ENCODE measurements at regions not wholly inside any gene's neighbourhood (a gene's known extent, or its start where the extent isn't known, plus 50 kb on each side); places are given as distances from the start of the nearest gene placed in this dataset.

GRCh38 chr5:8842971-8843551 lies 702.8 kb downstream of the SEMA5A start:
- no peak overlapping the region for H3K4me3 ChIP-seq (replicated peaks in 1 of 2; ENCODE audit: low read depth in 1 of 2, low read length in 2 of 2)
- H4K20me1 ChIP-seq (ENCODE audit: insufficient read depth) = no peaks in the 10 kb centered on the region
- ChIA-PET RAD21 (ENCODE audit: low non-redundant PET in 1 of 2, low total read pairs in 2 of 2, uncharacterized antibody in 2 of 2, unreplicated experiment in 2 of 2) (no interaction called here), CTCF (no interaction called here), POLR2A (no interaction called here)
- H2AFZ ChIP-seq (ENCODE audit: low read depth, low read length, poor library complexity, severe bottlenecking) = no peak overlapping the region
- H3K4me1 ChIP-seq (ENCODE audit: control insufficient read depth in 1 of 2, insufficient read depth in 2 of 2, low read length in 2 of 2) = no peaks in the 10 kb centered on the region
- DNase-seq (ENCODE audit: low read depth, low spot score) (no peak), ATAC-seq (no peak)
- TF ChIP-seq SRF (IDR thresholded peaks at IDR 0.05; ENCODE audit: low read depth) (no peak), YY1 (IDR thresholded peaks at IDR 0.05; ENCODE audit: extremely low read depth, insufficient replicate concordance, low read depth, low read length) (no peak), ZNF274 (IDR thresholded peaks at IDR 0.05; ENCODE audit: low read depth, low read length) (no peak), SP1 (IDR thresholded peaks at IDR 0.05; ENCODE audit: low read depth) (no peak), POLR2AphosphoS5 (IDR thresholded peaks at IDR 0.05; ENCODE audit: low read depth, low read length) (no peak), CEBPB (IDR thresholded peaks at IDR 0.05; ENCODE audit: low read depth) (no peak), CTCF (IDR thresholded peaks at IDR 0.05 in 2 of 3, conservative IDR thresholded peaks at IDR 0.05 in 1 of 3; ENCODE audit: borderline replicate concordance in 1 of 3, insufficient read depth in 1 of 3, low read depth in 2 of 3, low read length in 2 of 3) (no peak), SIN3A (IDR thresholded peaks at IDR 0.05; ENCODE audit: low read depth) (no peak), RAD21 (IDR thresholded peaks at IDR 0.05; ENCODE audit: low read depth) (no peak)
- TF ChIP-seq, protein P1, sequence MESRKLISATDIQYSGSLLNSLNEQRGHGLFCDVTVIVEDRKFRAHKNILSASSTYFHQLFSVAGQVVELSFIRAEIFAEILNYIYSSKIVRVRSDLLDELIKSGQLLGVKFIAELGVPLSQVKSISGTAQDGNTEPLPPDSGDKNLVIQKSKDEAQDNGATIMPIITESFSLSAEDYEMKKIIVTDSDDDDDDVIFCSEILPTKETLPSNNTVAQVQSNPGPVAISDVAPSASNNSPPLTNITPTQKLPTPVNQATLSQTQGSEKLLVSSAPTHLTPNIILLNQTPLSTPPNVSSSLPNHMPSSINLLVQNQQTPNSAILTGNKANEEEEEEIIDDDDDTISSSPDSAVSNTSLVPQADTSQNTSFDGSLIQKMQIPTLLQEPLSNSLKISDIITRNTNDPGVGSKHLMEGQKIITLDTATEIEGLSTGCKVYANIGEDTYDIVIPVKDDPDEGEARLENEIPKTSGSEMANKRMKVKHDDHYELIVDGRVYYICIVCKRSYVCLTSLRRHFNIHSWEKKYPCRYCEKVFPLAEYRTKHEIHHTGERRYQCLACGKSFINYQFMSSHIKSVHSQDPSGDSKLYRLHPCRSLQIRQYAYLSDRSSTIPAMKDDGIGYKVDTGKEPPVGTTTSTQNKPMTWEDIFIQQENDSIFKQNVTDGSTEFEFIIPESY (IDR thresholded peaks at IDR 0.05; ENCODE audit: extremely low read depth, insufficient replicate concordance, low read length) = no peak
- no peak overlapping the region for H3K4me2 ChIP-seq (ENCODE audit: low read length)
- H3K9ac ChIP-seq (ENCODE audit: low read length) = no peak overlapping the region
- H3K9me2 ChIP-seq (ENCODE audit: insufficient read depth) = no peaks in the 10 kb centered on the region
- H3K27ac ChIP-seq (ENCODE audit: low read depth, low read length) = no peak overlapping the region
- H3K9me3 ChIP-seq (ENCODE audit: control insufficient read depth in 1 of 2, insufficient read depth in 1 of 2, low read depth in 1 of 2, low read length in 2 of 2) = peaks cover 10 to 24% of the 10 kb centered on the region in 2 experiments; a peak in 2 of 4 replicates
- no peaks in the 10 kb centered on the region for H3K27me3 ChIP-seq (ENCODE audit: insufficient read depth, low read length)
- no TSS peak for BruUV-seq (replicated peaks)
- H3K79me2 ChIP-seq (ENCODE audit: insufficient read depth, low read length) = no peaks in the 10 kb centered on the region
- intact Hi-C loops (cut with micrococcal nuclease) = no loop called here
- H3K36me3 ChIP-seq (ENCODE audit: control insufficient read depth in 1 of 2, insufficient read depth in 2 of 2, low read length in 2 of 2) = no peaks in the 10 kb centered on the region
